Karpas-422 (cell line): ENCODE measurements at regions not wholly inside any gene's neighbourhood (a gene's known extent, or its start where the extent isn't known, plus 50 kb on each side); places are given as distances from the start of the nearest gene placed in this dataset.
"Not testable (repeated sequence)": the region's sequence is repeated elsewhere in the genome, so short reads cannot be mapped to it uniquely, and the experiment has no call there.

Experiments
- DNase-seq: peaks from one replicate; pipeline ENCODE4 v3.0.0-alpha.2; 2015
- H2AFZ ChIP-seq: fragments of 200-600 bp; sonication (generic); 2 replicates; pipeline ENCODE4 v1.6.1; 2014; ENCODE audit warnings: antibody characterized with exemption, low read length, mixed read lengths
- H3K27ac ChIP-seq: fragments of 200-600 bp; sonication (generic); 2 replicates; pipeline ENCODE4 v1.5.1; 2014; ENCODE audit warnings: mild to moderate bottlenecking, low read length, moderate library complexity
- H3K27me3 ChIP-seq: fragments of 200-600 bp; sonication (generic); 2 replicates; pipeline ENCODE4 v1.6.1; 2014; ENCODE audit warnings: low read length, mixed read lengths
- H3K36me3 ChIP-seq: fragments of 200-600 bp; sonication (generic); 2 replicates; pipeline ENCODE4 v1.6.1; 2014; ENCODE audit warnings: low read length, mixed read lengths; ENCODE audit not compliant: insufficient read depth
- H3K4me1 ChIP-seq: fragments of 200-600 bp; sonication (generic); 2 replicates; pipeline ENCODE4 v1.6.1; 2014; ENCODE audit warnings: mild to moderate bottlenecking, low read length, mixed read lengths
- H3K4me2 ChIP-seq: fragments of 200-600 bp; sonication (generic); 2 replicates; pipeline ENCODE4 v1.6.1; 2014; ENCODE audit warnings: low read length, low read depth, mild to moderate bottlenecking; ENCODE audit not compliant: poor library complexity, severe bottlenecking
- H3K4me3 ChIP-seq: fragments of 200-600 bp; sonication (generic); 2 replicates; pipeline ENCODE4 v1.5.1; 2014; ENCODE audit warnings: mild to moderate bottlenecking, antibody characterized with exemption, low read length, mixed read lengths
- H3K79me2 ChIP-seq: fragments of 200-600 bp; sonication (generic); 2 replicates; pipeline ENCODE4 v1.6.1; 2014; ENCODE audit warnings: mild to moderate bottlenecking, low read length, mixed read lengths
- H3K9ac ChIP-seq: fragments of 200-600 bp; sonication (generic); 2 replicates; pipeline ENCODE4 v1.6.0; 2014; ENCODE audit warnings: low read length
- H3K9me2 ChIP-seq: fragments of 200-600 bp; sonication (generic), shearing (Covaris generic); replicated peaks from 2 replicates; pipeline ENCODE4 v1.6.0; 2014; ENCODE audit warnings: mild to moderate bottlenecking, low read length, moderate library complexity; ENCODE audit not compliant: insufficient read depth
- H3K9me3 ChIP-seq: fragments of 300-700, 200-600 bp; sonication (generic); 2 replicates; pipeline ENCODE4 v1.6.1; 2014; ENCODE audit warnings: low read length, mixed read lengths
- H4K20me1 ChIP-seq: fragments of 200-600 bp; sonication (generic); 2 replicates; pipeline ENCODE4 v1.6.1; 2014; ENCODE audit warnings: mild to moderate bottlenecking, antibody characterized with exemption, low read length, low read depth; ENCODE audit not compliant: insufficient read depth

- DNase-seq: no peak
- Histone ChIP-seq H3K9me3 (no peaks in the 10 kb centered on the region), H3K4me1 (no peaks in the 10 kb centered on the region), H2AFZ (no peak overlapping the region), H3K4me3 (no peak overlapping the region), H4K20me1 (no peaks in the 10 kb centered on the region), H3K79me2 (no peaks in the 10 kb centered on the region), H3K4me2 (no peak overlapping the region), H3K9ac (no peak overlapping the region), H3K9me2 (no peaks in the 10 kb centered on the region), H3K27ac (no peak overlapping the region), H3K36me3 (no peaks in the 10 kb centered on the region), H3K27me3 (no peaks in the 10 kb centered on the region)
Measured at GRCh38 chr17:62156949-62157348, 91.9 kb upstream of the MED13 start.

- no peak overlapping the region for H2AFZ ChIP-seq
- no peaks in the 10 kb centered on the region for H3K9me2 ChIP-seq
- H3K27me3 ChIP-seq: no peaks in the 10 kb centered on the region
- H3K4me3 ChIP-seq: no peak overlapping the region
- no peaks in the 10 kb centered on the region for H3K36me3 ChIP-seq
- H3K9me3 ChIP-seq: no peaks in the 10 kb centered on the region
- no peak overlapping the region for H3K9ac ChIP-seq
- H3K27ac ChIP-seq: no peak overlapping the region
- no peaks in the 10 kb centered on the region for H4K20me1 ChIP-seq
- H3K4me2 ChIP-seq: no peak overlapping the region
- no peaks in the 10 kb centered on the region for H3K4me1 ChIP-seq
- no peaks in the 10 kb centered on the region for H3K79me2 ChIP-seq
- DNase-seq: no peak
Measured at GRCh38 chr17:62154909-62155308, 89.8 kb upstream of the MED13 start.

- no peaks in the 10 kb centered on the region for H3K27me3 ChIP-seq
- no peaks in the 10 kb centered on the region for H3K36me3 ChIP-seq
- no peak overlapping the region for H3K4me3 ChIP-seq
- no peak overlapping the region for H3K9ac ChIP-seq
- H3K27ac ChIP-seq: no peak overlapping the region
- no peak overlapping the region for H2AFZ ChIP-seq
- no peak overlapping the region for H3K4me2 ChIP-seq
- H3K4me1 ChIP-seq: no peaks in the 10 kb centered on the region
- H3K9me3 ChIP-seq: no peaks in the 10 kb centered on the region
- no peaks in the 10 kb centered on the region for H4K20me1 ChIP-seq
- H3K79me2 ChIP-seq: no peaks in the 10 kb centered on the region
- no peak for DNase-seq
- H3K9me2 ChIP-seq: no peaks in the 10 kb centered on the region
Measured at GRCh38 chr17:62150471-62150870, 85.4 kb upstream of the MED13 start.

GRCh38 chr17:62149961-62150360 is 84.9 kb upstream of the MED13 start:
- Histone ChIP-seq H3K27ac (no peak overlapping the region), H3K36me3 (no peaks in the 10 kb centered on the region), H3K9me3 (no peaks in the 10 kb centered on the region), H3K4me1 (no peaks in the 10 kb centered on the region), H2AFZ (no peak overlapping the region), H3K4me2 (no peak overlapping the region), H4K20me1 (no peaks in the 10 kb centered on the region), H3K9me2 (no peaks in the 10 kb centered on the region), H3K79me2 (no peaks in the 10 kb centered on the region), H3K9ac (no peak overlapping the region), H3K27me3 (no peaks in the 10 kb centered on the region), H3K4me3 (no peak overlapping the region)
- no peak for DNase-seq

GRCh38 chr17:62147284-62147683 is 82.2 kb upstream of the MED13 start:
- H3K4me2 ChIP-seq: no peak overlapping the region
- no peaks in the 10 kb centered on the region for H3K4me1 ChIP-seq
- H3K9me3 ChIP-seq: no peaks in the 10 kb centered on the region
- H3K27me3 ChIP-seq: no peaks in the 10 kb centered on the region
- H3K9me2 ChIP-seq: no peaks in the 10 kb centered on the region
- H3K36me3 ChIP-seq: no peaks in the 10 kb centered on the region
- H3K27ac ChIP-seq: no peak overlapping the region
- H4K20me1 ChIP-seq: no peaks in the 10 kb centered on the region
- H3K4me3 ChIP-seq: no peak overlapping the region
- H2AFZ ChIP-seq: no peak overlapping the region
- no peak overlapping the region for H3K9ac ChIP-seq
- DNase-seq: no peak
- H3K79me2 ChIP-seq: no peaks in the 10 kb centered on the region

GRCh38 chr17:62140836-62141235 is 75.8 kb upstream of the MED13 start:
- H3K4me2 ChIP-seq: no peak overlapping the region
- H3K4me3 ChIP-seq: no peak overlapping the region
- no peaks in the 10 kb centered on the region for H3K4me1 ChIP-seq
- H3K27me3 ChIP-seq: no peaks in the 10 kb centered on the region
- H3K27ac ChIP-seq: no peak overlapping the region
- DNase-seq: no peak
- H3K79me2 ChIP-seq: no peaks in the 10 kb centered on the region
- no peak overlapping the region for H3K9ac ChIP-seq
- no peaks in the 10 kb centered on the region for H3K36me3 ChIP-seq
- no peaks in the 10 kb centered on the region for H3K9me3 ChIP-seq
- H3K9me2 ChIP-seq: no peaks in the 10 kb centered on the region
- H2AFZ ChIP-seq: no peak overlapping the region
- no peaks in the 10 kb centered on the region for H4K20me1 ChIP-seq

- Histone ChIP-seq H3K79me2 (no peaks in the 10 kb centered on the region), H3K36me3 (no peaks in the 10 kb centered on the region), H3K9me3 (no peaks in the 10 kb centered on the region), H3K4me2 (no peak overlapping the region), H3K27ac (no peak overlapping the region), H4K20me1 (no peaks in the 10 kb centered on the region), H3K27me3 (no peaks in the 10 kb centered on the region), H3K9ac (no peak overlapping the region), H2AFZ (no peak overlapping the region), H3K4me3 (no peak overlapping the region), H3K9me2 (no peaks in the 10 kb centered on the region), H3K4me1 (no peaks in the 10 kb centered on the region)
- no peak for DNase-seq
Measured at GRCh38 chr17:62140376-62140775, 75.3 kb upstream of the MED13 start.

GRCh38 chr17:62139690-62140354 is 74.7 kb upstream of the MED13 start:
- H2AFZ ChIP-seq, H4K20me1 ChIP-seq, H3K27ac ChIP-seq, H3K4me1 ChIP-seq, DNase-seq, H3K9me3 ChIP-seq, H3K4me3 ChIP-seq, H3K9ac ChIP-seq, H3K27me3 ChIP-seq, H3K9me2 ChIP-seq, H3K4me2 ChIP-seq, H3K36me3 ChIP-seq, H3K79me2 ChIP-seq: not testable (repeated sequence)

- no peaks in the 10 kb centered on the region for H4K20me1 ChIP-seq
- no peaks in the 10 kb centered on the region for H3K79me2 ChIP-seq
- H3K4me2 ChIP-seq: no peak overlapping the region
- H3K27me3 ChIP-seq: no peaks in the 10 kb centered on the region
- H3K9me3 ChIP-seq: no peaks in the 10 kb centered on the region
- H3K9me2 ChIP-seq: no peaks in the 10 kb centered on the region
- H2AFZ ChIP-seq: no peak overlapping the region
- no peak for DNase-seq
- no peaks in the 10 kb centered on the region for H3K36me3 ChIP-seq
- H3K9ac ChIP-seq: no peak overlapping the region
- H3K4me3 ChIP-seq: no peak overlapping the region
- no peaks in the 10 kb centered on the region for H3K4me1 ChIP-seq
- no peak overlapping the region for H3K27ac ChIP-seq
Measured at GRCh38 chr17:62139141-62139540, 74.1 kb upstream of the MED13 start.
